HG03045 (cell line): ENCODE measurements at regions not wholly inside any gene's neighbourhood (a gene's known extent, or its start where the extent isn't known, plus 50 kb on each side); places are given as distances from the start of the nearest gene placed in this dataset.
"Not testable (repeated sequence)": the region's sequence is repeated elsewhere in the genome, so short reads cannot be mapped to it uniquely, and the experiment has no call there.

Source experiments
- ATAC-seq: cut with Tn5 transposase; IDR thresholded peaks from one replicate; pipeline ENCODE4 v1.9.1; 2021; ENCODE audit warnings: mild to moderate bottlenecking, moderate library complexity; ENCODE audit not compliant: unreplicated experiment

DNA sequence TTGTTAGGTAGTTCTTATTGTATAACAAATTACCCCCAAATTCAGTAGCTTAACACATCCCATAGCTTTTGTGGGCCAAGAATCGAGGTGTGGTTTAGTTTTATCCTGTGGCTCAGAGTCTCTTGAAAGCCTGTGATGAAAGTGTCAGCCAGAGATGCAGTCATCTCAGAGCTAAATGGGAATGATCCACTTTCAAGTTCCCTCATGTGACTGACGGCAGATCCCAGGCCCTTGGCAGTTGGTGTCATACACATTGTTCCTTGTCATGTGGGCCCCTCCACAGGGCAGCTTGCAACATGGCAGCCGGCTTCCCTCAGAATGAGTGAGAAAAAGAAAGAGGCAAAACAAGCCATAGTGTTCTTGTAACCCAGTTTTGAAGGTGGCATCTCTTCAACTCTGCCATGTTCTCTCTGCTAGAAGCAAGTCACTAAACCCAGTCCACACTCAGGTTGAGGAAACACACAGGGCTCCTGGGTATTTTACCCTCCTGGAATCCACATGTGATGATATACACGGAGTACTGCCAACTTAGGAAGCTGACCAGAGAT lies 153.1 kb upstream of the LRRC61 start:
- ATAC-seq: not testable (repeated sequence)

DNA sequence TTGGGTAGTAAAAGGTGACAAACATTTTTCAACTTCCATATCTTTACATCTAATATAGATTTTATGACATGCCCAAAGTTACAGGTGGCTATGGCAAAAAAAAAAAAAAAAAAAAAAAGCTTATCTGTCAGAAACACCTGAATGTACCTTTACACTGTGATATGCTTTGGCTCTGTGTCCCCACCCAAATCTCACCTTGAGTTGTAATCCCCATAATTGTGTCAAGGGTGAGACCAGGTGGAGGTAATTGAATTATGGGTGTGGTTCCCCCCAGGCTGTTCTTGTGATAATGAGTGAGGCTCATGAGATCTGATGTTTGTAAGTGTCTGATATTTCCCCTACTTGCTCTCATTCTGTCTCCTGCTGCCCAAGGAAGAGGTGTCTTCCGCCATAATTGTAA lies 139.6 kb upstream of the LRRC61 start:
- not testable (repeated sequence) for ATAC-seq

DNA sequence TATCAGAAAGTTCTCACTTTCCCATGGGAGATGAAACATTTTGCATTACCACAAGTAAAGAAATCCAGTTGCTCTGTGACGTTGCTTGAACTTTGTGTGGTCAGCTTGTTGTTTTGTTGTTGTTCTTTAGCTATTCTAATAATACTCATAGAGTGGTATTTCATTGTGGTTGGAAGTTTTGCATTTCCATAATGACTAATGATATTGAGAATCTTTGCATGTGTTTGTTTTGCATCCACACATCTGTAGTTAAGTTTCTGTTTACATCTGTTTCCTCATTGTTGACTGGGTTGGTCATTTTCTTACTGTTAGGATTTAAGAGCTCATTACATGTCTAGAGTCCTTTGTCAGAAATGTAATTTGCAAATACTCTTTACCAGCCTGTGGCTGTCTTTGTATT lies 133.2 kb upstream of the LRRC61 start:
- peak; percentile 95 for ATAC-seq

DNA sequence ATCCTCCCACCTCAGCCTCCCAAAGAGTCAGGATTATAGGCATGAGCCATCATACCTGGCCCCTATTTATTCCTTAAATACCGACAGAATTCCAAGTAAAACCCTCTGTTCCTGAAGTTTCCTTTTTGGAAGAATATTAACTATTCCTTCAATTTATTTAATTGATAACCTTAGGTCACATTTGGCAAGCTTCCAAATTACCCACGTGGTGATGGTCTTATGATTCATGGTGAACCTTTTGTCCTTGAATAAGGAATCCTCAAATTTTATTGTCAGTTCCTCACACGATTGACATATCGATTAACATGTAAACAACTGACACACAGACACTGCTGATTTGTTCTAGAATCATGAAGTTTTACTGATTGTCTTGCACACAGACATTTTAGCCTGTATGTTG lies 130.6 kb upstream of the LRRC61 start:
- not testable (repeated sequence) for ATAC-seq

DNA sequence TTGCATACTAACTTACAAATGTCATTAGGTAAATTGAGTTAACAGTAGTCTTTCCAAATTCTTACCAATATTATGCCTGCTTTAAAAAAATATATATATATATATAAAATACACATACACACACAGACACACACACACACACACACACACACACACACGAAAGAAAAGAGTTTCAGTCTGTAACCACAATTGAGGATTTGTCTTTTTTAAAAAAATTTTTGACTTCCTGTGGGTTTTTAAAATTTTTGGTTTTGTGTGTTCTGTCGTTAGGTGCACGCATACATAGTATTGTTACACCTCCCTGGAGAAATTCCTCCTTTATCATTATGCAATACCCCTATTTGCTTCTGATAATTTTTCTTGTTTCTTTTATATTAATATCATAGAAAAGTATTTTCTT lies 129.3 kb upstream of the LRRC61 start:
- not testable (repeated sequence) for ATAC-seq
